HUES6 (cell line): ENCODE measurements at regions not wholly inside any gene's neighbourhood (a gene's known extent, or its start where the extent isn't known, plus 50 kb on each side); places are given as distances from the start of the nearest gene placed in this dataset.
"Not testable (repeated sequence)": the region's sequence is repeated elsewhere in the genome, so short reads cannot be mapped to it uniquely, and the experiment has no call there.

ENCODE experiments used
- H3K27ac ChIP-seq: 2 replicates; pipeline ENCODE4 v1.7.0; 2013; ENCODE audit warnings: low read depth, mild to moderate bottlenecking, low read length, inconsistent platforms
- H3K27me3 ChIP-seq: 2 replicates; pipeline ENCODE4 v1.6.1; 2013; ENCODE audit warnings: low read length; ENCODE audit not compliant: control insufficient read depth, insufficient read depth
- H3K36me3 ChIP-seq: 2 replicates; pipeline ENCODE4 v1.6.1; 2013; ENCODE audit warnings: low read length; ENCODE audit not compliant: control insufficient read depth, insufficient read depth
- H3K4me1 ChIP-seq: 2 replicates; pipeline ENCODE4 v1.6.1; 2013; ENCODE audit warnings: low read length; ENCODE audit not compliant: control insufficient read depth, insufficient read depth
- H3K4me3 ChIP-seq: 2 replicates; pipeline ENCODE4 v1.5.1; 2013; ENCODE audit warnings: low read depth, low read length
- H3K9ac ChIP-seq: one replicate; pipeline ENCODE4 v1.6.1; 2013; ENCODE audit warnings: mild to moderate bottlenecking, low read length
- H3K9me3 ChIP-seq: 2 replicates; pipeline ENCODE4 v1.6.1; 2013; ENCODE audit warnings: low read depth, low read length; ENCODE audit not compliant: control insufficient read depth, insufficient read depth

- not testable (repeated sequence) for H3K27ac ChIP-seq, H3K27me3 ChIP-seq, H3K36me3 ChIP-seq, H3K9ac ChIP-seq, H3K4me3 ChIP-seq
- H3K9me3 ChIP-seq = peaks cover 15% of the 10 kb centered on the region
- H3K4me1 ChIP-seq = peaks cover 12% of the 10 kb centered on the region
Measured at GRCh38 chr7:106713452-106713851, 52.5 kb upstream of the CCDC71L start.

- peaks cover 16% of the 10 kb centered on the region for H3K4me1 ChIP-seq
- H3K27me3 ChIP-seq, H3K9ac ChIP-seq, H3K27ac ChIP-seq, H3K9me3 ChIP-seq, H3K4me3 ChIP-seq, H3K36me3 ChIP-seq: not testable (repeated sequence)
Measured at GRCh38 chr7:106714590-106715442, 53.9 kb upstream of the CCDC71L start.

- H3K4me1 ChIP-seq = peaks cover 16% of the 10 kb centered on the region
- no peaks in the 10 kb centered on the region for H3K27me3 ChIP-seq
- H3K9ac ChIP-seq = no peak overlapping the region
- no peak overlapping the region for H3K27ac ChIP-seq
- no peaks in the 10 kb centered on the region for H3K36me3 ChIP-seq
- H3K9me3 ChIP-seq = 0 out of 2 replicates have a peak, but pooled peaks cover 7% of the 10 kb centered on the region
- no peak overlapping the region for H3K4me3 ChIP-seq
Measured at GRCh38 chr7:106715730-106716129, 54.8 kb upstream of the CCDC71L start.

GRCh38 chr7:106717254-106717954, 56.4 kb upstream of the CCDC71L start:
- H3K4me3 ChIP-seq = no peak overlapping the region
- H3K9me3 ChIP-seq = 0 out of 2 replicates have a peak, but pooled peaks cover 7% of the 10 kb centered on the region
- no peaks in the 10 kb centered on the region for H3K27me3 ChIP-seq
- H3K27ac ChIP-seq = no peak overlapping the region; the same call in 1 of the 2 replicates
- no peaks in the 10 kb centered on the region for H3K36me3 ChIP-seq
- peaks cover 16% of the 10 kb centered on the region for H3K4me1 ChIP-seq
- H3K9ac ChIP-seq = no peak overlapping the region

- Histone ChIP-seq H3K27me3 (no peaks in the 10 kb centered on the region), H3K4me3 (no peak overlapping the region), H3K9me3 (0 out of 2 replicates have a peak, but pooled peaks cover 7% of the 10 kb centered on the region), H3K4me1 (peaks cover 16% of the 10 kb centered on the region), H3K9ac (no peak overlapping the region), H3K36me3 (no peaks in the 10 kb centered on the region), H3K27ac (no peak overlapping the region; the same call in 1 of the 2 replicates)
Measured at GRCh38 chr7:106717955-106718871, 57.3 kb upstream of the CCDC71L start.

- Histone ChIP-seq H3K36me3 (no peaks in the 10 kb centered on the region), H3K4me1 (peaks cover 19% of the 10 kb centered on the region), H3K27me3 (no peaks in the 10 kb centered on the region), H3K9me3 (0 out of 2 replicates have a peak, but pooled peaks cover 3% of the 10 kb centered on the region), H3K9ac (no peak overlapping the region), H3K27ac (no peak overlapping the region), H3K4me3 (no peak overlapping the region)
Measured at GRCh38 chr7:106720641-106721040, 59.7 kb upstream of the CCDC71L start.

- Histone ChIP-seq H3K27me3 (no peaks in the 10 kb centered on the region), H3K4me1 (peaks cover 19% of the 10 kb centered on the region), H3K9ac (no peak overlapping the region)
Measured at GRCh38 chr7:106721816-106722785, 61.1 kb upstream of the CCDC71L start.

GRCh38 chr7:106723398-106723797, 62.4 kb upstream of the CCDC71L start:
- Histone ChIP-seq H3K4me1 (peaks cover 8% of the 10 kb centered on the region), H3K9ac (no peak overlapping the region), H3K27ac (no peak overlapping the region), H3K27me3 (no peaks in the 10 kb centered on the region), H3K4me3 (no peak overlapping the region), H3K9me3 (no peaks in the 10 kb centered on the region), H3K36me3 (no peaks in the 10 kb centered on the region)

More at GRCh38 chr7:106721816-106722785, 61.1 kb upstream of the CCDC71L start:
- Histone ChIP-seq H3K4me3 (no peak overlapping the region), H3K36me3 (no peaks in the 10 kb centered on the region), H3K9me3 (no peaks in the 10 kb centered on the region), H3K27ac (no peak overlapping the region)

- Histone ChIP-seq H3K4me1 (no peaks in the 10 kb centered on the region), H3K36me3 (no peaks in the 10 kb centered on the region), H3K27ac (no peak overlapping the region), H3K27me3 (no peaks in the 10 kb centered on the region), H3K9ac (no peak overlapping the region), H3K4me3 (no peak overlapping the region), H3K9me3 (no peaks in the 10 kb centered on the region)
Measured at GRCh38 chr7:106729720-106730385, 68.9 kb upstream of the CCDC71L start.
